K562 (cell line): ENCODE measurements at regions not wholly inside any gene's neighbourhood (a gene's known extent, or its start where the extent isn't known, plus 50 kb on each side); places are given as distances from the start of the nearest gene placed in this dataset.

ENCODE experiments used
- ATAC-seq: fragments of 200-7000 bp; cut with Tn5 transposase; 3 replicates; pipeline ENCODE4 v1.9.1; 2020; ENCODE audit warnings: moderate library complexity
- BruUV-seq: library from RNA; stranded (reverse); fragments of 400-500 nt; replicated peaks from 2 replicates; lab custom pipeline; 2021; lab: Mats Ljungman, UMichigan
- CTCF ChIA-PET: fragments of 300-600 bp; formaldehyde crosslinking; extraction: SDS; loops from one replicate; lab custom pipeline; 2021; ENCODE audit warnings: low intra/inter-chr PET ratio; lab: Yijun Ruan, JAX
- POLR2A ChIA-PET: fragments of 300-600, 350-650 bp; sonication (Branson Sonifier 250); formaldehyde crosslinking; extraction: SDS; loops from one replicate; lab custom pipeline; 2021; ENCODE audit warnings: antibody characterized with exemption, inconsistent platforms; lab: Yijun Ruan, JAX
- DNase-seq, 4 experiments: peaks; one replicate each; pipeline versions ENCODE4 v3.0.0 to v3.0.0-alpha.2; 2011 to 2018; ENCODE audit warnings: low spot score in 3 of 4, mixed read lengths in 3 of 4; ENCODE audit errors: extremely low read depth in 1 of 4
- FAIRE-seq: peaks from 2 replicates; lab custom pipeline; 2011; peaks lifted over from hg19 to GRCh38; lab: Jason Lieb, UNC
- H2AFZ ChIP-seq: 2 replicates; pipeline ENCODE4 v1.6.0; 2011; ENCODE audit warnings: low read depth, low read length, control low read depth, inconsistent platforms
- H3K27ac ChIP-seq: fragments of 200-600 bp; 3 replicates; pipeline ENCODE4 v1.8.0; 2011; ENCODE audit warnings: low read depth, mild to moderate bottlenecking, control low read depth, inconsistent platforms, low read length, moderate library complexity, mixed read lengths; ENCODE audit errors: extremely low read depth
- H3K27me3 ChIP-seq, 2 experiments: fragments of 300-600 bp in 1 of 2; 2 replicates in 1 of 2; 3 replicates in 1 of 2; pipeline versions ENCODE4 v1.6.0 to v1.8.0; 2011; ENCODE audit warnings: inconsistent platforms in 2 of 2, low read length in 2 of 2, mild to moderate bottlenecking in 1 of 2, mixed read lengths in 1 of 2, moderate library complexity in 1 of 2; ENCODE audit not compliant: control insufficient read depth in 2 of 2, insufficient read depth in 2 of 2
- H3K36me3 ChIP-seq: fragments of 300-600 bp; 3 replicates; pipeline ENCODE4 v1.8.0; 2011; ENCODE audit warnings: mild to moderate bottlenecking, low read length, inconsistent platforms; ENCODE audit not compliant: control insufficient read depth, insufficient read depth
- H3K4me1 ChIP-seq, 2 experiments: fragments of 200-600 bp in 1 of 2; replicated peaks in 1 of 2; 2 replicates in 1 of 2; 3 replicates in 1 of 2; pipeline versions ENCODE4 v1.5.1 to v1.8.0; 2011; ENCODE audit warnings: inconsistent platforms in 2 of 2, low read length in 2 of 2, mild to moderate bottlenecking in 1 of 2, mixed read lengths in 1 of 2, moderate library complexity in 1 of 2; ENCODE audit not compliant: control insufficient read depth in 2 of 2, insufficient read depth in 2 of 2
- H3K4me2 ChIP-seq: 2 replicates; pipeline ENCODE4 v1.6.1; 2011; ENCODE audit warnings: low read length, control low read depth, inconsistent platforms, mixed read lengths; ENCODE audit not compliant: insufficient read depth
- H3K4me3 ChIP-seq: fragments of 200-600 bp; sonication (generic), shearing (Covaris generic); 2 replicates; pipeline ENCODE4 v1.5.1; 2016; ENCODE audit warnings: control low read depth, inconsistent platforms
- H3K79me2 ChIP-seq: fragments of 200-600 bp; 3 replicates; pipeline ENCODE4 v1.8.0; 2011; ENCODE audit warnings: low read length, inconsistent platforms; ENCODE audit not compliant: control insufficient read depth, insufficient read depth
- H3K9ac ChIP-seq, 2 experiments: 2 replicates each; pipeline versions ENCODE4 v1.6.0 to v1.6.1; 2011; ENCODE audit warnings: low read depth in 2 of 2, low read length in 2 of 2, control low read depth in 1 of 2, inconsistent platforms in 1 of 2, mild to moderate bottlenecking in 1 of 2, mixed read lengths in 1 of 2; ENCODE audit not compliant: insufficient read depth in 1 of 2
- H3K9me1 ChIP-seq: one replicate; pipeline ENCODE4 v1.6.0; 2011; ENCODE audit warnings: inconsistent platforms, mild to moderate bottlenecking, low read length, moderate library complexity; ENCODE audit not compliant: control insufficient read depth, insufficient read depth
- H3K9me3 ChIP-seq: replicated peaks from 2 replicates; pipeline ENCODE4 v1.5.1; 2011; ENCODE audit warnings: low read depth, low read length, inconsistent platforms; ENCODE audit not compliant: control insufficient read depth, insufficient read depth
- H4K20me1 ChIP-seq: replicated peaks from 2 replicates; pipeline ENCODE4 v1.6.1; 2011; ENCODE audit warnings: low read length, inconsistent platforms, mixed read lengths; ENCODE audit not compliant: control insufficient read depth, insufficient read depth
- CGGBP1 ChIP-seq: fragments of 250-450 bp; sonication (Bioruptor Pico); IDR thresholded peaks from 2 replicates; pipeline ENCODE4 v1.9.0; 2021; ENCODE audit warnings: mild to moderate bottlenecking
- E2F3 ChIP-seq: fragments of 250-450 bp; sonication (Bioruptor Pico); IDR thresholded peaks from 2 replicates; pipeline ENCODE4 v1.4.0; 2020; ENCODE audit warnings: mild to moderate bottlenecking
- KAT8 ChIP-seq: fragments of 450-650 bp; IDR thresholded peaks from 2 replicates; pipeline ENCODE4 v1.6.1; 2016; ENCODE audit warnings: low read depth, mild to moderate bottlenecking
- MCM3 ChIP-seq: fragments of 450-650 bp; IDR thresholded peaks from 2 replicates; pipeline ENCODE4 v1.6.1; 2016
- MCM7 ChIP-seq, 2 experiments: fragments of 450-650 bp; IDR thresholded peaks; 2 replicates each; pipeline ENCODE4 v1.6.1; 2016 to 2018
- MEIS2 ChIP-seq: fragments of 450-650 bp; IDR thresholded peaks from 2 replicates; pipeline ENCODE4 v1.6.1; 2014; ENCODE audit warnings: mild to moderate bottlenecking; ENCODE audit not compliant: partially characterized antibody
- MYNN ChIP-seq, 2 experiments: sonication (generic); formaldehyde crosslinking in 1 of 2; IDR thresholded peaks; 2 replicates each; pipeline versions ENCODE4 v1.5.0 to v1.6.1; 2016 to 2020; ENCODE audit warnings: antibody characterized with exemption in 1 of 2, missing genetic modification reagents in 1 of 2
- NCOA2 ChIP-seq, 2 experiments: fragments of 450-650 bp; IDR thresholded peaks; 2 replicates each; pipeline ENCODE4 v1.6.1; 2018; ENCODE audit warnings: mild to moderate bottlenecking in 2 of 2, moderate library complexity in 1 of 2; ENCODE audit not compliant: partially characterized antibody in 2 of 2
- PBX2 ChIP-seq, 2 experiments: IDR thresholded peaks in 1 of 2; conservative IDR thresholded peaks in 1 of 2; 2 replicates each; pipeline ENCODE4 v1.6.1; 2016; ENCODE audit warnings: low read depth in 2 of 2, mild to moderate bottlenecking in 1 of 2, missing compliant biosample characterization in 1 of 2, missing genetic modification characterization in 1 of 2, moderate library complexity in 1 of 2
- PRPF4 ChIP-seq: fragments of 200-400 bp; formaldehyde crosslinking; IDR thresholded peaks from one replicate; pipeline ENCODE4 v1.6.1; 2017; ENCODE audit warnings: low read length, low read depth, mild to moderate bottlenecking; ENCODE audit not compliant: insufficient read depth, poor library complexity, severe bottlenecking
- ZBTB12 ChIP-seq: fragments of 250-450 bp; sonication (Bioruptor Pico); IDR thresholded peaks from 2 replicates; pipeline ENCODE4 v1.4.0; 2020
- ZNF124 ChIP-seq: sonication (generic); formaldehyde crosslinking; IDR thresholded peaks from 2 replicates; pipeline ENCODE4 v1.8.1; 2022; ENCODE audit warnings: missing genetic modification reagents
- WGBS: fragments of 100-300 bp; shearing (Covaris generic); methylation state at CpG from one replicate; pipeline ENCODE4 v1.1.6; 2016; ENCODE audit warnings: low coverage, mixed read lengths; ENCODE audit not compliant: insufficient coverage; ENCODE audit errors: missing lambda C conversion rate; 5-methylcytosine and 5-hydroxymethylcytosine counted together
- in situ Hi-C: fragments of 300-500 bp; cut with MboI; formaldehyde crosslinking; loops from 4 replicates; pipeline ENCODE4 v1.15.0; 2018; ENCODE audit warnings: inconsistent platforms, mixed read lengths
- intact Hi-C: fragments of 100-400 bp; cut with micrococcal nuclease; formaldehyde crosslinking; loops from 2 replicates; pipeline ENCODE4 v1.14.2; 2022

DNA sequence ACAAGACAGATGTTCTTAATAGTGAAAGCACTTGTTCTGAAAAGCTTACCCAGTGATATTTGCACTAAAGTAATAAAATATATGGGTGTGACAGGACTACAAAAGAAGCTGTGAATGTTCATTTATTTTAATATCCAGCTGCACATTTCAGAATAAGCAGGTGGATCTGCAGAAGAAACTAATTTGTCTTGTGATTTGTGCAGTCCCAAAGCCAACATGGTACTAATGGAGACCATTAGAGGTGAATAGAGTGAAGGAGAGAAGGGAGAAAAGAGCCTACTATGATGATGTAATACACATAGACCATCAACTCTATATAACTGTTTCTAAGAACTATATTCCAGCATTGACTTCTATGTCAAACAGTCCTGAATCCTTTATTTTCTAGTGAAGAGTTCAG is 362.8 kb downstream of the ISL1 start:
- ATAC-seq (no peak), FAIRE-seq (no peak)
- no peaks in the 10 kb centered on the region for H3K36me3 ChIP-seq

GRCh38 chr5:51748647-51749046 is 365.4 kb downstream of the ISL1 start:
- Histone ChIP-seq H2AFZ (no peak overlapping the region), H3K27ac (no peak overlapping the region), H3K4me1 (no peaks in the 10 kb centered on the region), H3K4me3 (no peak overlapping the region), H3K79me2 (no peaks in the 10 kb centered on the region), H3K27me3 (no peaks in the 10 kb centered on the region), H3K9me1 (no peaks in the 10 kb centered on the region), H3K9ac (no peak overlapping the region), H3K36me3 (no peaks in the 10 kb centered on the region), H4K20me1 (no peaks in the 10 kb centered on the region), H3K4me2 (no peak overlapping the region), H3K9me3 (no peaks in the 10 kb centered on the region)
- intact Hi-C loops (no loop called here), in situ Hi-C loops (no loop called here)
- TF ChIP-seq ZBTB12 (CRISPR knock-in tag) (no peak), E2F3 (CRISPR knock-in tag) (no peak), MEIS2 (no peak), PBX2 (CRISPR knock-in tag; IDR thresholded peaks at IDR 0.05; ENCODE audit: low read depth) (no peak), PBX2 (tag; conservative IDR thresholded peaks at IDR 0.05; ENCODE audit: low read depth) (no peak), PRPF4 (no peak), NCOA2 (IDR thresholded peaks at IDR 0.05; ENCODE audit: partially characterized antibody in 2 of 2) (no peak), MCM3 (no peak), MYNN (IDR thresholded peaks at IDR 0.05) (no peak), MYNN (CRISPR knock-in tag; IDR thresholded peaks at IDR 0.05) (no peak), MCM7 (IDR thresholded peaks at IDR 0.05) (no peak)
- ChIA-PET CTCF (no interaction called here), POLR2A (no interaction called here)
- WGBS: 0% methylated on average over 2 of the region's 2 CpGs
- DNase-seq: no peak
- no TSS peak for BruUV-seq
- ATAC-seq: no peak
- FAIRE-seq: no peak

More for the DNA sequence above, 362.8 kb downstream of the ISL1 start:
- Histone ChIP-seq H3K4me3 (no peak overlapping the region), H3K79me2 (no peaks in the 10 kb centered on the region), H3K9me3 (no peaks in the 10 kb centered on the region), H3K4me1 (no peaks in the 10 kb centered on the region), H3K9ac (no peak overlapping the region), H3K4me2 (no peak overlapping the region), H2AFZ (no peak overlapping the region), H4K20me1 (no peaks in the 10 kb centered on the region), H3K27me3 (no peaks in the 10 kb centered on the region), H3K27ac (no peak overlapping the region), H3K9me1 (no peaks in the 10 kb centered on the region)
- TF ChIP-seq KAT8 (no peak), CGGBP1 (CRISPR knock-in tag) (no peak), ZNF124 (CRISPR knock-in tag) (no peak)
- no TSS peak for BruUV-seq
- no peak for DNase-seq
- CTCF ChIA-PET: no interaction called here
- POLR2A ChIA-PET: no interaction called here
- in situ Hi-C loops: no loop called here
- intact Hi-C loops: no loop called here
